GM21515 (cell line): ENCODE measurements at regions not wholly inside any gene's neighbourhood (a gene's known extent, or its start where the extent isn't known, plus 50 kb on each side); places are given as distances from the start of the nearest gene placed in this dataset.
"Not testable (repeated sequence)": the region's sequence is repeated elsewhere in the genome, so short reads cannot be mapped to it uniquely, and the experiment has no call there.

ENCODE experiments used
- ATAC-seq: cut with Tn5 transposase; IDR thresholded peaks from one replicate; pipeline ENCODE4 v1.9.1; 2021; ENCODE audit not compliant: unreplicated experiment

DNA sequence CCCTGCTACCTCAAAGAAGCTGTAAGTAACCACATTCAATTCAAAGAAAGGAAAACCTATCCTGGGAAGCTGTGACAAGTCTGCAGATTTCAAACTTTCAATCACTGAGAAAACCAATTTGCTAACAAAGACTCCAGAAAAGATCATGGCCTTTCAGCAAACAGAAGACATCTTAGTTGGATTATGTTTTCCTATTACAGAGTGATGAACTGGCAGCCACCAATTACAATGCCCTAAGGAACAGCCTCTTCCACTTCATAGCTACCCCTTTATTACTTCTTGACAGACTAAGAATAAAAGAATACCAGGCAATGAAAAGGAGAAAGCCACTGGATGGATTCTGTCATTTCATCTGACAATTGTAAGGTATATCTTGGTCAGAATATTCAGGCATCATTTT lies 128.2 kb upstream of the RASEF start:
- no peak for ATAC-seq

DNA sequence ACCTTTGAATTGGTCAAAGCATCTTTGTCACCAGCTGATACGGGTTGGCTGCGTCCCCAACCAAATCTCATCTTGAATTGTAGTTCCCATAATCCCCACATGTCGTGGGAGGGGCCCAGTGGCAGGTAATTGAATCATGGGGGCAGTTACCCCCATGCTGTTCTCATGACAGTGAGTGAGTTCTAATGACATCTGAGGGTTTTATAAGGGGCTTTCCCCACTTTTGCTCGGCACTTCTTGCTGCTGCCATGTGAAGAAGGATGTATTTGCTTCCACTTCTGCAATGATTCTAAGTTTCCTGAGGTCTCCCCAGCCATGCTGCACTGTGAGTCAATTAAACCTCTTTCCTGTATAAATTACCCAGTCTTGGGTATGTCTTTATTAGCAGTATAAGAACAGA lies 126.1 kb upstream of the RASEF start:
- ATAC-seq = not testable (repeated sequence)

DNA sequence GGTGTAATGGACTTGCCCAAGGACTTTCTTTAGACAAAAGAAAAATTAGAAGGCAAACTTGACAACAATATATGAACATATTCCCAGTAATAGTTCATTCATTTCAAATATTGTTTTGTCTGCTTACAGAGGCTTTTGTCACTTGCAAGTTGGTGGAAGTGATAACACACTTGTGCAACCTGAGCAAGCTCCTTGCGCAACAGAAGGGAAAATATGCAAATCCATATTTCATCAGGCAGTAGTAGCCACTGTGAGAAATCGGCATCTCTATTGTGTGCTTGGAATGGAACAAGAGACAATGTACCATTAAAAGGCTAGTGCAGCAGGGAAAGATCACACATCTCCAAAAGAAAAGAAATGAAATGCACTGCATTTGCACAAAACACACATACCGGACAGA lies 125.3 kb upstream of the RASEF start:
- ATAC-seq = no peak

DNA sequence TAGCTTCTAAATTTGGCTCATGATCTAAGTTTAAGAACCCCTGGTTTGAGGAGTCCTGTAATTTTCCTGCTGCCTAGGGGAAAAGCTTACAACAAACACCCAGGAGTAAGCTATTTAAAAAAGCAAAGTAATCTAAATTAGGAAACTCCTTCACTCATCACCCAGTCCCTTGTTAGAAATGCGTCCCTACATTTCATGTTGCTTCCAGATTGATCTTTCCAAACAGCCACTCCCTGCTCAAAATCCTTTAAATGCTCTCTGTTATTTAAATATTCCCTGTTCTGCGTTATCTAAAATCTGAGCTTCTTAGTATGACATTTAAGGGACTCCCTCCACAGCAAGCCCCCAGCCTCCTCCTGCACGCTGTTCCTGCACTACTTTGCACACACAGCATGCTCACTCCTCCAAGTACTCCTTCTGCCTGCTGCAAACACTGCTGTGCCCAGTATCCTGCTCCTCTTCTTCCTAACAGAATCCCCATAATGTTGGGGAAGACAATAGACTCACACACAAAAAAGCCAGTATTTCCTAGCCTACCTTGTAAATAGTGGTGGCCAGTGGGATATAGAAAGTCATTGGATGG lies 123.3 kb upstream of the RASEF start:
- ATAC-seq = no peak

DNA sequence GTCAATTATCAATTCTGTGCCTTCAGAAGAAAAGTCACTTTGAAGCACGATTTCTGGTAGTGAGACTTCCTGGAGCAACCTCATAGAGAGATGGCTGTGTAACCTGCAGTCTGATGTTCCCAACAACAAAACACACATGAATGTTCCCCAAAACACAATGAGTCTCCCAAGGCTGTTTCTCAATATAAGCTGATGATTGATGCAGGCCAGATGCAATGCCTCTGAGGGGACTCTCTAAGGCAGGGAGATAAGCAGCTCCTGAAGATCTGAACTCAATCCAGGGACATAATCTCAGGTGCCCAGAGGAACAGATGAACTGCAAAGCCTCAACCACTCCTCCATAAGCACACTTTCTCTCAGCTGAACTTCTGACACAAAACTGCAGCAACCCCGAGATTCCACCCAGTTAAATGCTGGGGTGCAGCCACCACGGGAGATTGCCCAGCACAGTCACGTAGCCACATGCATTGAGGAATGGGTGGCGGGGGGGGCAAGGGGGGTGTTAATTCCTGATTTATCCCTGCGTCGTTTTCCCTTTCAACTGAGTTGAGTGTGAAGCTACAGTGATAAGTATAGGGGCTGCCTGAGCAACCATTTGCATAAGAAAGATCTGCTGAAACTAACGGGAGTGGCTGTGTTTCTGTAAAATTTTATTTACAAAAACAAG lies 122.7 kb upstream of the RASEF start:
- ATAC-seq = no peak

DNA sequence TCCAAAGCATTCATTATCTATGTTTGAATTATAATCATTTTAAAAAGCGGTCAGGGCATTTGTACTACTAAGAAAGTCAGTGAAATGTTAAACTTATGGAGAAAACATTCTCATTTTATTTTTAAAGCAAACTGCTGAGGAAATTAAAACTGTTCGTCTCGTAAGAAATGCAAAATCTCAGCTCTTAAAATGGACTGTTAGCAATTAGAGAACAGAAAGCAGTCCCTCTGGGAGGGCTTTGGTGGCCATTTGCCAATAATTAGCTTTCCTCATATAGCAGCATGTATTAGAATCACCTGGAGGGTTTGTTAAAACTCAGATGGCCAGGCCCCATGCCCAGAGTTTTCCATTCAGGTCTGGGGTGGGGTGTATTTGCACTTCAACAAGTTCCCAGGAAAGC lies 120.7 kb upstream of the RASEF start:
- no peak for ATAC-seq

DNA sequence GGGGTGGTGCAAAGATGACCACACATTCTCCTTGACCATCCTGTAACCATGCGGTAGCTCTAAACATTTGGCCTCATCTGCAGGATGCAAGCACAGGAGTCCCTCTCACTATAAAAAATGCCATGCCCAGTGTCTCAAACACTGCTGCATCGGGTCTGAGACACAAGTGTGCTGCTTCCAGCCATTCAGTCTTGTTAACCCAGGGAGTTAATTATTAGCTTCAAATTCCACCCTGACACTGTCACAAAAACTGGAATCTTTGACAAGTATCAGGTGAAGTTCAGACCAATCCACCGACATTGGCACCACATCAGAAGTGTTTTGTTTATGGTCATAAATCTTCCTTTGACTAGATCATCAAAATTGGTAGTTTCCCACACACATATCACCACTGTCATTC lies 119.1 kb upstream of the RASEF start:
- no peak for ATAC-seq

DNA sequence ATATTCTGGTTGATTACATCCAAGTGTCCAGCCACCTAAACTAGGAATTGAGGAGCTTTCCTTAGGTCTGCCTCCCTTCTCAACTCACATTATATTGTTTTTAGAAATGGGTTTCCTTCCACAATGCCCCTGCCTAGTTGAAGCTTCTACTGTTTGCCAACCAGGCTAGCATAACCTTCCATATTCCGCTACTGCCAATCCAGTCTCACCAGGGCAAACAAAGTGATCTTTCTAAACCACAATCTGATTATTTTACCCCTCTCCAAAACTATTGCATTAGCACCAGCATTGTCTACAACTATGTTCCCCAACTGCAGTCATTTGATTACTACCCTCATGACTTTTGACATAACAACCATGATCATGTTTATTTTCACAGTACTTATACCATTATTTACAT lies 115.8 kb upstream of the RASEF start:
- ATAC-seq = no peak

DNA sequence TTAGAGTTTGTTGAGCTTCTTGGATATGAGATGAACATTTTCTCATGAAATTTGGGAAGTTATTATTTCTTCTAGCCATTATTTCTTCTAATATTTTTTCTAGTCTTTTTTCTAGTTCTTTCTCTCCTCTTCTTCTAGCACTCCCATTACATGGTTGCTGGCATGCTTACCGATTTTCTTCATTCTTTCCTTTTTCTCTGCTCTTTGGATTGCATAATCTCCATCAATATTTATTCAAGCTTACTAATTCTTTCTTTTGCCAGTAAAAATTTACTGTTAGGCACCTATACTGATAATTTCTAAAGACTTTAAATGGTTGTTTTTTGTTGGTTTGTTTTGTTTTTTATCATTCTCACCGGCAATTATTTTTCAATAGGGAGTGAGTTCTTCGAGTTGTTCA lies 114.8 kb upstream of the RASEF start:
- no peak for ATAC-seq

DNA sequence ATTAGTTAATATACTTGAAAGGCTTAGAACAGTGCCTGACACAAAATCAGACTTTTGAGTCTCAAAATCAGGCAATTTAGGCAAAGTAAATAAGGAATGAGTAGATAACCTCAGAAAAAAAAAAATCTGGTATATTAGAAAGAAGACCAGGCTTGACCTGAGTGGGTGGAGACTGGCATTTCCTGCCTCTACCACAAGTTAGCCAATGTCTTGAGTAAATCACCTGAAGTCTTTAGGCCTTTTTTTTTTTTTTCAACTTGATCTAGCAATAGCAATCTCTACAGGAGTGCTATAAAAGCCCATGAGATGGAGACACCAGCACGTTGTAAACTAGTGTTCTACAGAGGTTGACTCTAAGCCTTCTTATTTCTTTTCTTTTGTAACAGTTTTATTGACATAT lies 104.2 kb upstream of the RASEF start:
- no peak for ATAC-seq

DNA sequence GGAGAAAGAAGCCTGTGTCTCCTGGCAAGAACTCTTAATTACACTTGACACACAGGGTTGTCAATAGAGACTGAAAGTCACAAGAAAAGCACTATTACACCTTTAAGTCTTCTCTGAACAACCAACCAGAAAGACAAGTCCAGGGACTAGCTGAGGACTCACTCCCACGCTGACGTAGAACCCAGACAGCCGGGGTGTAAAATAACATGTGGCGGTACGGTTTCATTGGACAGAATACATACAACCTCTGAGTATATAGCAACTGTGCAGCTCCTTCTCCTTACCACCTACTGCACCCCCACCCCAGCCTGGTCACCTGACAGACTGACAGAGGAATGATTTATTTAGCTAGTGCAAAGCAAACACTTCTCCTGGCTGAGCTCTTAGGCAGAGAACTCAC lies 103.4 kb upstream of the RASEF start:
- ATAC-seq = no peak

DNA sequence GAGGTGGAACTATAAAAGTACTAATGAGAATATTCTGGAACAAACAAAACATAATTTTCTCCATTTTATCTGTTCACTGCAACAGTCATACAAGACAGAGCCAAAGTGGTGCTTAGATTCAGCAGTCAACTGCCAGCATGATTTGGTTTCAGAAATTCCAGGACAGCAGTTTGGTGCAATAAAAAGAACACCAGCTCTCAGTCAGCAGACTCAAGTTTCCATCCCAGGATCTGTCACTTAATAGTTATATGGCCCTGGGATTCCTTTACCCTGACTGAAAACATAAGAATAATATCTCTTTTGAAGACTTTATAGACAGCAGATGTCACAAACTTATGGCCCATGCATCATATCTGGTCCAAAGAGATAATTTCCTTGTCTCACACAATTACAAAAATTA lies 92.8 kb upstream of the RASEF start:
- ATAC-seq = no peak

DNA sequence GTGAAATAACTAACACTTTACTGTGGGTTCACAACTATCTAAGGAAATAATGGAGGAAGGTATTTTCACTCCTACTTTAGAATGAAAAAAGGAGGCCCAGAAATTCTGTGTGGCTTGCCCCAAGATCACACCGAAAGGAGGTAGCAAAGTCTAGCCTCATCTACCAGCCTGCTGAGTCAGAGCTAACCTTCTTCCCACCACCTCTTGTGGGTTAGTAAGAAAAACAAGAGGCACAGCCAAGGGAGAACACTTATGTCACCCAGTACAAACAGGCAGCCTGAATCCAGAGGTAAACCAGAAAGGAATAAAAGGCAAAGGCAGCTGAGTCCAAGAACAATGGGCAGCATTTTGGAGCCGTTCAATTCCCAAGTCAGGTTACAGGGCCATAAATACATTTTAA lies 91.9 kb upstream of the RASEF start:
- ATAC-seq = no peak

DNA sequence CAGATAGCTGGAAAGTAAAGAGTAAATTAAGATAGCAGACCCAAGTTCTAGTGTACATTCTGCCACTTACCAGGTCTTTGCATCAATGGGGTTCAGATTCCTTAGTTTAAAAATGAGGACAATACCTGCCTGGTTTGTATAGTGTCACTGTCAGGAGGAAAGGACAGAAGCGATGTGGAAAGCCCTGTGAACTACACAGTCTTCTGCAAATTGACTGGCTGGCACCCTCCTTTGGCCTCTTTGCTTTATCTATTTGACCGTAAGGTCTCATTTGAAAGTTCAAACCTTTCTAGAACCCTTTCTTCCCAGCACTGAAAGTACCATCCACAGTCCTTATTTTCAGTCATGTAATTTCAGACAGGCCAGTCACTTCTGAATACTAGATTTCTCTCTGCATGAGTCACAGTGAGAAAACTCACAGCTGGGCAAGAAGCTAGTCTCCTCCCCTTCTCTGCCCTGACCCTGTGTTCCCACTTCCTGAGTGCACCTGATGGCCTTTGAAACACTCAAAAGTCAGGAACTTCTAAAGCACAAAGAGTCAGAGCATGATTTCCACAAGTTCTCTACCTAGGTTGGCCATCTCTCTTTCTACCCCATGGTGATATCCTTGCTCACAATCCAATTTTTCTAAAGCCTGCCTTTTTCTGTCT lies 91.3 kb upstream of the RASEF start:
- peak; percentile 95 for ATAC-seq

DNA sequence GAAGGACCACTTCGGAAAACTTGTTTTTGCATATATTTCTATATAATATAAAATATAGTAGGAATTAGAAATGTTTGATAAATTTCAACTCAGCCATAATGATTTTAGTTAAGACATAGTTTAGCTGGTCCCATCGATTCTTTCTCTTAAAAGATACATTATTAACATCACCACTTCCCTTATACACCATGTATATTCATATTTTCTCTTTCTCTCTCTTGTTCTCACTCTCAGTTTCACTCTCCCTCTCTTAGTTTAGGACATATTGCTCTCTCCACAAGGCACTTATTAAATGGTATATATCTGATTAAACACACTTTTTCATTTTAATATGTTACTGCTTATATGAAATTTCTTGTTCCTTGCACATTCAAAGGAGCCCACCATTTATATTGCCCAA lies 90.1 kb upstream of the RASEF start:
- peak; percentile 44 for ATAC-seq

DNA sequence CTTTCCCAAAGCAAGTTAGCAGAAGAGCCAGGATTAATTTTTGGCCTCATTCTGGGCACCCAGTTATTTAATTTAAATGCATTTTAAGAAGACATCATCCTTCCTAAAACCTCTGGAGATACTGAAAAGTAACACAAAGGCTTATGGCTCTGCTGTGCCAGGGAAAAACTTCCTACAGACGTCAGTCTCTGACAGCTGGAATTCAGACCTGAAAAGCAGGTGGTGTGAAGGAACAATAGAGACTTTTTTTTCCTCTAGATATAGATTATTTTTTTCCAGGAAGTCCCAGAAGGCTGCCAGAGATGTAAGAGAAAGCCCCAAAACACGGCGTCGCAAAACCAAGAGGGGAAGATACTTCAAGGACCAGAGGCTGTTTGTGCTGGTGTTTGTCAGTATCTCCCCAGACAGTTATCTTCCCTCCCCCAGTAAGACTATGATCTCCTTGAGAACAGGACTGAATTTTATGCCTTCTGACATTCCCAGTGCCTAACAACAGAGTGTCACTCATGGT lies 88.7 kb upstream of the RASEF start:
- no peak for ATAC-seq

DNA sequence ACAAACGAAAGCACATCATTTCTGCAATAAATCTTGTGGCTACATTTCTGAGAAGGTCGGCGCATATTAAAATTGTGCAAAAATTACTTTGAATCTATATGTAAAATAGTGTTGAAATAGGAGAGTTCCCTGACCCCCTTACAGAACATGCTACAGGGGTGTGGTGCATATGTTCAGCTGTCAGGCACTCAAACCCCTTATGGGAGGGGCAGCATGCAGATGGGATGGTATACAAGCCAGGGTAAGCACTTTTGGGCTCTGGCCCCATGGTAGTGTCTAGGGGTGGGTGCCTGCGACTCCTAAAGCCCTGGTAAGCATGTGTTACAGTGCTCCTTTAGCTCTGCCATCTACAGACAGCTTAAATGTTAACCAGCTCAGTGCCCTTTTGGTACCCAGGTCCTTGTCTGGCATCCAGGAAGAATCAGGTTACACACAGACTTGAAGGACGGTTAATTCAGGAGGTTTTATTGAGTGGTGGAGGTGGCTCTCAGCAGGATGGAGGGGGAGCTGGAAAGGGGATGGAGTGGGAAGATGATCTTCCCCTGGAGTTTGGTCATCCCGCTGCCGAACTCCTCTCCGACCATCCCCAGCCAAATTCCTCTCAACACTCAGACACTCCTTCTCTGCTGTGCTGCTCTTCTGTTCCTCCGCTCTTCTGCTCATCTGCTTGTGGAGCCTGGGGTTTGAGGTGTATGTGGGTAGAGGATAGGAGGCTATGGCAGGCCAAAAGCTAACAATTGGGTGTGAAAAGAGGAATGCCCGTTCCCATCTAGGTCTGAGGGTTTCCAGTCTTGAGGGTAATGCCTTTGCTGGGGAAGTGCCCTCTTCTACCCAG lies 84.6 kb upstream of the RASEF start:
- ATAC-seq = no peak

DNA sequence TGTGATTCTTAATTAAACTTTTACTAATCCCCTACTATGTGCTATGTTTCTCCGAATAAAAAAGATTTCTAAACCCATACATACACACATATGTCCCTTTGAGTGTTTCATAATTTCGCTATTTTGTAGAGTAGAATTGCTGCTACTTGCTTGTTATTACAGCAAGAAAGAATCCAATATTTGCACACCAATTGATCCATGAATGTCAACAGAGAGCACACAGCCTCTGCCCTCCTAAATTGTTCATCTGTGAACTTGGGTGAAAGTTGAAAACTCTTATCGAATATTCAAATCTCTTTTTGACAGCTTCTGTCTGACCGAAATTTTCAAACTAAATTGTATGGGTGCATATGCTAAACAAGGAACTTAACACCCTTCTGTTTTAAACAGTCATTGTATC lies 83.4 kb upstream of the RASEF start:
- ATAC-seq = no peak

DNA sequence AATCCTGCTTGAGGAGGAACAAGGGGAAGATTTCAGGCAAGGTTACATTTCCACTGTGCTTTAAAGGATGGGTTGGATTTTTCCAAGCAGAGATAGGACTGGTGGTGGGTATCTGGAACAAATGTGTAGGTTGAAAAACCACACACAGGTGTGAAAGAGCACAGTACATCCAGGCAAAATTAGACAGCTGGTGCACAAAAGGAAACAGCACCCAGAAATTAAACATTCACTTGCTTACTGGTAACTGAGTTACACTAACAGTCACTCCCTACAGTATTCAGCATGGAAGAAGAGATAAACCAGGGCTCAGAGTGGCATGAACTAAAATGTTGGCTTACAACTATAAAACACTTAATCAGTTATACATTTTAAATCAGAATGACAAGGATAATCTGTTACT lies 81.5 kb upstream of the RASEF start:
- ATAC-seq = no peak

DNA sequence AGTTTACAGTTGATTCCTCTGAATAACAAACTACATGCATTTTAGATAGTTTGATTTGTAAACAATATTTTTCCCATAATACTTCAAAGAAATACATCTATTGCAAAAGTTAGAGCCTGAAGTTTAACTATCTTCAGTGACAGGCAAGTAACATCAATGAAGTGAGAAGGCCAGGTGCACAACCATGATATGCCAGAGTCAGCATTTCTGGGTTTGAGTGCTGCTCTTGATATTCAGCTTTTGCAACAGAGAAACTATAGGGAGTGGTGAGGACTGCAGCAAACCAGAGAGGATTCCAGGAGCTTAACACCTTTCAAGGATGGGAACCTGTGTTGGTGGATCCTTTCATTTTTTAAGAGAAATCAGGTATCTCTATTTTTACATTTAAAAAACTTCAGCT lies 79.4 kb upstream of the RASEF start:
- no peak for ATAC-seq

DNA sequence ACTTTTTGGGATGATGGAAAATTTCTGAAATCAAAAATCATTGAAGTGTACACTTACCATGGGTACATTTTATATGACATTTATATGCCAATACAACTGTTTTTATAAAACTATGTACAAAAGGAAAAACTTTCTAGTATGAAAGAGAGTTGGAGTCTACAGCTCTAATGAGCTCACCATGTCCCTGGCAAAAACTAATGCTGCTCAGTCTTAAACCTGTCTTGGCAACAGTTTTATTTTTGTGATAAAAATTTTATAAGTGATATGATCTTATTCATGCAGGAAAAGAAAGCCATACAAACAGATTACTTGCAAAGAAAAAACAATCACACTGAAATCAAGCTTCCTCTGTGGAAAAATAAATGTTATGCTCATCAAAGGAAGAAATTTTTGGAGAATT lies 78.9 kb upstream of the RASEF start:
- ATAC-seq = no peak

DNA sequence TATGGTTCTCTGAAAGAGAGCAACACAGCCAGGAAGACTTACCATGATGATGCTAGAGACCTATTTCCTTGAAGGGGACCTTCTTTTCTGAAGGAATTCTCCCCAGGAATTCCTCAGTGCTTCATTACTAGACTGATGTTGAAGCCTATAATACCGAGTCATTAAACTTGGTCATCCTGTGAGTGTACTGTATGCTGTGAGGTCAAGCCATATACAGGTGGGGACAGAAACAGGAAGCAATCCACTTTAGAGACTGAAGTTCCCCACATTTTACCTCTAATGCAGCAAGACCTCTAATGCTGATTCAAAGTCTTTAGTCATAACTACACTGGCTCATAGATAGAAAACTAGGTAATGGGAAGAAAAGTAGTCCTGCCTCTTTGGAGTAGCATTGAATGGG lies 77.1 kb upstream of the RASEF start:
- ATAC-seq = no peak
